ENCODE measurements at regions not wholly inside any gene's neighbourhood (a gene's known extent, or its start where the extent isn't known, plus 50 kb on each side); places are given as distances from the start of the nearest gene placed in this dataset.

GRCh38 chr15:70187331-70187730, 89.6 kb upstream of the TLE3 start:
- no peak for DNase-seq (ENCODE audit: low spot score)
- no peak for ATAC-seq (ENCODE audit: low FRiP score)
- TF ChIP-seq CTCF (IDR thresholded peaks at IDR 0.05): no peak

- ATAC-seq (ENCODE audit: low FRiP score) (no peak), DNase-seq (ENCODE audit: low spot score) (no peak)
- no peak for TF ChIP-seq CTCF (IDR thresholded peaks at IDR 0.05)
Measured at GRCh38 chr15:70186152-70186551, 88.4 kb upstream of the TLE3 start.

GRCh38 chr15:70185251-70185711, 87.6 kb upstream of the TLE3 start:
- no peak for TF ChIP-seq CTCF (IDR thresholded peaks at IDR 0.05)
- DNase-seq (ENCODE audit: low spot score) (no peak), ATAC-seq (ENCODE audit: low FRiP score) (no peak)

- no peak for ATAC-seq (ENCODE audit: low FRiP score)
- TF ChIP-seq CTCF (IDR thresholded peaks at IDR 0.05): no peak
Measured at GRCh38 chr15:70182858-70183695, 85.4 kb upstream of the TLE3 start.

GRCh38 chr15:70181626-70182255, 84.0 kb upstream of the TLE3 start:
- TF ChIP-seq CTCF (IDR thresholded peaks at IDR 0.05): no peak
- DNase-seq (ENCODE audit: low spot score): no peak

More at GRCh38 chr15:70182858-70183695, 85.4 kb upstream of the TLE3 start:
- DNase-seq (ENCODE audit: low spot score): no peak

GRCh38 chr15:70180186-70180875, 82.6 kb upstream of the TLE3 start:
- DNase-seq (ENCODE audit: low spot score): no peak
- ATAC-seq (ENCODE audit: low FRiP score): no peak

More at GRCh38 chr15:70181626-70182255, 84.0 kb upstream of the TLE3 start:
- no peak for ATAC-seq (ENCODE audit: low FRiP score)

More at GRCh38 chr15:70180186-70180875, 82.6 kb upstream of the TLE3 start:
- TF ChIP-seq CTCF (IDR thresholded peaks at IDR 0.05): no peak
